GM10248 (cell line): ENCODE measurements at regions not wholly inside any gene's neighbourhood (a gene's known extent, or its start where the extent isn't known, plus 50 kb on each side); places are given as distances from the start of the nearest gene placed in this dataset.

Experiments
- CTCF ChIA-PET: fragments of 300-600 bp; sonication (Branson Sonifier 250); formaldehyde crosslinking; extraction: SDS; loops from one replicate; lab custom pipeline; 2021; ENCODE audit warnings: antibody characterized with exemption; lab: Yijun Ruan, JAX
- POLR2A ChIA-PET: fragments of 350-650 bp; sonication (Branson Sonifier 250); formaldehyde crosslinking; extraction: SDS; loops from one replicate; lab custom pipeline; 2020; ENCODE audit warnings: antibody characterized with exemption; lab: Yijun Ruan, JAX
- DNase-seq: peaks from one replicate; pipeline ENCODE4 v3.0.0; 2012; ENCODE audit errors: extremely low spot score
- CTCF ChIP-seq: IDR thresholded peaks from 2 replicates; pipeline ENCODE4 v1.5.1; 2012; ENCODE audit warnings: mild to moderate bottlenecking, low read depth; ENCODE audit errors: extremely low read depth, missing control alignments, control extremely low read depth

- POLR2A ChIA-PET, result no interaction called here
- CTCF ChIA-PET, result no interaction called here
- TF ChIP-seq CTCF, result no peak
- DNase-seq, result no peak
Measured at GRCh38 chr6:170151321-170151771, 139.5 kb downstream of the DLL1 start.

- POLR2A ChIA-PET, result no interaction called here
- DNase-seq, result no peak
- no peak for TF ChIP-seq CTCF
- CTCF ChIA-PET, result no interaction called here
Measured at GRCh38 chr6:170150590-170150945, 140.3 kb downstream of the DLL1 start.

DNA sequence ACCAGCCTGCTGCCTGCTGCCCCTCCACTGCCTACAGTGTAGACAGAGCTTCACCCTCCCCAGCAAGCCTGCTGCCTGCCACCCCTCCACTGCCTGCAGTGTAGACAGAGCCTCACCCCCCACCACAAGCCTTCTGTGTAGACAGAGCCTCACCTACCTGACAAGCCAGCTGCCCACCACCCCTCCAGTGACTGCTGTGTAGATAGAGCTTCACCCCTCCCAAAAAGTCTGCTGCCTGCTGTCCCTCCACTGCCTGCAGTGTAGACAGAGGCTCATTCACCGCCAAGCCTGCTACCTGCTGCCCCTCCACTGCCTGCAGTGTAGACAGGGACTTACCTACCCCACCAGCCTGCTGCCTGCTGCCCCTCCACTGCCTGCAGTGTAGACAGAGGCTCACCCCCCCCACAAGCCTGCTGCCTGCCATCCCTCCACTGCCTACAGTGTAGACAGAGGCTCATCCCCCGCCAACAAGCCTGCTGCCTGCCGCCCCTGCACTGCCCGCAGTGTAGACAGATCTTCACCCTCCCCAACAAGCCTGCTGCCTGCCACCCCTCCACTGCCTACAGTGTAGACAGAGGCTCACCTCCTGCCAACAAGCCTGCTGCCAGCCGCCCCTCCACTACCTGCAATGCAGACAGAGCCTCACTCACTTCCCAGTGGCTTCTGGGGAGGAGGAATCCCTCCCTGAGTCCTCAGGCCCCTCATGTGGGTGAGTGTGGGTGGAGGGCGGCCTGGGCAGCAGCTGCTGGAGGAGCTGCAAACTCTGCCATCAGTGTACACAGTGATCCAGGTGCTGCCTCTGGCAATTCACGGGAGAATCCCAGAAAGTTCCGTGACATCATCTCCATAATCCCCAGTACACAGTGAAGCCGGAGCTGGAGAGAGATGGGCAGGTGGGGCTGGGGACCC lies 140.9 kb downstream of the DLL1 start:
- ChIA-PET CTCF (no interaction called here), POLR2A (no interaction called here)
- DNase-seq, result no peak
- TF ChIP-seq CTCF, result no peak

GRCh38 chr6:170148709-170149470 lies 142.0 kb downstream of the DLL1 start:
- ChIA-PET POLR2A (no interaction called here), CTCF (no interaction called here)
- DNase-seq, result no peak
- TF ChIP-seq CTCF, result no peak

DNA sequence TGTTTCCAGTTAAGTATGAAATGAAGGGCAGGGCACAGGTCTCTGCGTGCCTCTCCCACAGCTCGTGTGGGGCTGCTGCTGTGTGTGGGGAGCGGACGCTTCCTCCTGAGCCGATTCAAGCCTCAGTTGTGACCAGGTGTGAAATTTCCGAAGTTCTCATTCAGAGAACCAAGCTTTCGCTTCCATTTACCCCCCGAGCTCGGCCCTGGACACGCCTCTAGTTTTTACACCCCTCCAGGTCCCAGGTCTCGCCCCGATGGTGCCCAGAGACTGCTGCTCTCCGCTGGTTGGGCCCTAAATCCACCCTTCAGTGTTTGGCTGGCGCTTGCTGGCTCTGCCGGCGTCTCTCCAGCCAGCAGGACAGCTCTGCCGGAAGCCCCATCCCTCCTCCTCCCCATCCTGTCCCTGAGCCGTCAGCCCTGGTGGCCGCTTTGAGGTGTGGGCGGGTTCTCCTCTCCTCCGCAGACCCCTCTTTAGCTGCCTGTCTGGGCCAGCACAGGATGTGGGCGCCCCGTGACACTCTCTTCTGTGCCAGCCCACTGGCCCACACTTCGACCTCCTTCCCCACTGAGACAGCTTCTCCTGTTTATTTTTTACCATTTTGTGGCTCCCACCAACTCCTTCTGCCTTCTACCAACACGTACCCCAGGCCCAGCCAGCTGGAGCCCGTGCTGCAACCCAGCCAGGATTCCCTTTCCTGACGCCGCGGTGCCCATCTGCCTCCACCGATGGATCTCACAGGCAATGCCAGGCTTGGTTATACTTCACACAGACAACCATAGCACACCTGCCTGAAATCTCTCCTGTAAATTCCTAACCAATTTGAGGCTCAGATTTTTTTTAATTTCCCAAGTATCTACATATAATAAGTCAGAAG lies 142.8 kb downstream of the DLL1 start:
- peak; percentile 45 for DNase-seq
- no peak for TF ChIP-seq CTCF
- POLR2A ChIA-PET, result no interaction called here
- CTCF ChIA-PET, result no interaction called here
